Keratinocyte (primary cell): ENCODE measurements at regions not wholly inside any gene's neighbourhood (a gene's known extent, or its start where the extent isn't known, plus 50 kb on each side); places are given as distances from the start of the nearest gene placed in this dataset.

Experiments
- DNase-seq: peaks from one replicate; pipeline ENCODE4 v3.0.0-alpha.2; 2011; ENCODE audit warnings: low read depth, missing footprints, low spot score
- FAIRE-seq: peaks from 2 replicates; lab custom pipeline; 2011; peaks lifted over from hg19 to GRCh38; lab: Jason Lieb, UNC
- H2AFZ ChIP-seq: 2 replicates; pipeline ENCODE4 v1.6.0; 2012; ENCODE audit warnings: low read length, control low read depth, inconsistent platforms; ENCODE audit not compliant: control insufficient read depth
- H3K27ac ChIP-seq: 2 replicates; pipeline ENCODE4 v1.5.1; 2011; ENCODE audit warnings: low read length; ENCODE audit not compliant: control insufficient read depth, insufficient read depth
- H3K27me3 ChIP-seq: 3 replicates; pipeline ENCODE4 v1.6.0; 2011; ENCODE audit warnings: low read length; ENCODE audit not compliant: control insufficient read depth, insufficient read depth; ENCODE audit errors: extremely low read depth
- H3K36me3 ChIP-seq, 2 experiments: 2 replicates in 1 of 2; 3 replicates in 1 of 2; pipeline ENCODE4 v1.5.1; 2011; ENCODE audit warnings: low read length in 2 of 2, mild to moderate bottlenecking in 1 of 2; ENCODE audit not compliant: control insufficient read depth in 2 of 2, insufficient read depth in 2 of 2; ENCODE audit errors: extremely low read depth in 1 of 2
- H3K4me1 ChIP-seq: 3 replicates; pipeline ENCODE4 v1.5.1; 2011; ENCODE audit warnings: low read length; ENCODE audit not compliant: control insufficient read depth, insufficient read depth; ENCODE audit errors: extremely low read depth
- H3K4me2 ChIP-seq: 3 replicates; pipeline ENCODE4 v1.6.0; 2011; ENCODE audit warnings: low read depth, low read length; ENCODE audit not compliant: control insufficient read depth, insufficient read depth; ENCODE audit errors: extremely low read depth
- H3K4me3 ChIP-seq, 3 experiments: fragments of 200-600 bp in 1 of 3; sonication (generic) in 1 of 3; 2 replicates in 2 of 3; 3 replicates in 1 of 3; pipeline ENCODE4 v1.5.1; 2011 to 2016; ENCODE audit warnings: low read length in 3 of 3, mild to moderate bottlenecking in 3 of 3, control low read depth in 2 of 3, inconsistent platforms in 1 of 3, low read depth in 1 of 3, mixed read lengths in 1 of 3, mixed run types in 1 of 3, moderate library complexity in 1 of 3; ENCODE audit not compliant: control insufficient read depth in 2 of 3, insufficient read depth in 2 of 3; ENCODE audit errors: extremely low read depth in 1 of 3
- H3K79me2 ChIP-seq: 2 replicates; pipeline ENCODE4 v1.6.0; 2012; ENCODE audit warnings: low read length; ENCODE audit not compliant: control insufficient read depth, insufficient read depth
- H3K9ac ChIP-seq: 3 replicates; pipeline ENCODE4 v1.6.0; 2011; ENCODE audit warnings: low read length; ENCODE audit not compliant: control insufficient read depth, insufficient read depth; ENCODE audit errors: extremely low read depth
- H3K9me1 ChIP-seq: 3 replicates; pipeline ENCODE4 v1.6.0; 2011; ENCODE audit warnings: low read length; ENCODE audit not compliant: control insufficient read depth, insufficient read depth; ENCODE audit errors: extremely low read depth
- H3K9me3 ChIP-seq: 2 replicates; pipeline ENCODE4 v1.5.1; 2012; ENCODE audit warnings: low read depth, low read length; ENCODE audit not compliant: control insufficient read depth
- H4K20me1 ChIP-seq: 3 replicates; pipeline ENCODE4 v1.6.0; 2011; ENCODE audit warnings: low read length; ENCODE audit not compliant: control insufficient read depth, insufficient read depth; ENCODE audit errors: extremely low read depth
- EZH2 ChIP-seq: IDR thresholded peaks from one replicate; pipeline ENCODE4 v1.6.1; 2012; ENCODE audit warnings: inconsistent platforms, mild to moderate bottlenecking, low read length, moderate library complexity
- dilution Hi-C: fragments of 300-500 bp; cut with MboI; formaldehyde crosslinking; loops from one replicate; pipeline ENCODE4 v1.7.0; 2020; ENCODE audit warnings: low sequenced_read_pairs; ENCODE audit not compliant: extremely low pct_ligation_motif_present
- TF ChIP-seq, protein P1 (sequence below), 3 experiments: IDR thresholded peaks in 1 of 3; conservative IDR thresholded peaks in 1 of 3; optimal IDR thresholded peaks in 1 of 3; 2 replicates in 2 of 3; 3 replicates in 1 of 3; pipeline versions ENCODE3 to v1.5.1; 2011; ENCODE audit warnings: low read length in 3 of 3, mild to moderate bottlenecking in 3 of 3, moderate library complexity in 2 of 3, control low read depth in 1 of 3, inconsistent platforms in 1 of 3; ENCODE audit not compliant: insufficient read depth in 2 of 3; ENCODE audit errors: extremely low read depth in 1 of 3

DNA sequence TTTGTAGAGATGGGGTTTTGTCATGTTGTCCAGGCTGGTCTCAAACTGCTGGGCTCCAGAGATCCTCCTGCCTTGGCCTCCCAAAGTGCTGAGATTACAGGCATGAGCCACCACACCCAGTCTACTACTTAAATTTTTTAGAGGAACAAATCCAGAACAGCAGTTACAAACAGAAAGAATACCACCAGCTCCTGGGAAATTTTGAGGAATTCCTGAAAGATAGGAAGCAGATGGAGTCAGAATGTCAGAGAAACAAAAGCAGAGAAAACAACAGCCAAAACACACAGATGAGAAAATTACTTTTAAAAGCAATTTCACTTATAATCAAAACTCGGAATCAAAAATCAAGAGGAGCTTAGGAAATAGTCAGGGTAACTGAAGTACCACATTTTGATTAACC is 543.3 kb upstream of the MARCKS start:
- Histone ChIP-seq H3K4me1 (peaks cover 9% of the 10 kb centered on the region), H3K9me1 (no peaks in the 10 kb centered on the region), H3K27me3 (no peaks in the 10 kb centered on the region), H3K4me3 (no peak overlapping the region), H3K9me3 (no peaks in the 10 kb centered on the region), H3K79me2 (no peaks in the 10 kb centered on the region), H3K36me3 (no peaks in the 10 kb centered on the region), H3K4me2 (no peak overlapping the region), H2AFZ (no peak overlapping the region), H3K27ac (no peak overlapping the region), H4K20me1 (no peaks in the 10 kb centered on the region), H3K9ac (no peak overlapping the region)
- dilution Hi-C loops, result no loop called here
- no peak for DNase-seq
- FAIRE-seq, result no peak
- TF ChIP-seq, protein P1, sequence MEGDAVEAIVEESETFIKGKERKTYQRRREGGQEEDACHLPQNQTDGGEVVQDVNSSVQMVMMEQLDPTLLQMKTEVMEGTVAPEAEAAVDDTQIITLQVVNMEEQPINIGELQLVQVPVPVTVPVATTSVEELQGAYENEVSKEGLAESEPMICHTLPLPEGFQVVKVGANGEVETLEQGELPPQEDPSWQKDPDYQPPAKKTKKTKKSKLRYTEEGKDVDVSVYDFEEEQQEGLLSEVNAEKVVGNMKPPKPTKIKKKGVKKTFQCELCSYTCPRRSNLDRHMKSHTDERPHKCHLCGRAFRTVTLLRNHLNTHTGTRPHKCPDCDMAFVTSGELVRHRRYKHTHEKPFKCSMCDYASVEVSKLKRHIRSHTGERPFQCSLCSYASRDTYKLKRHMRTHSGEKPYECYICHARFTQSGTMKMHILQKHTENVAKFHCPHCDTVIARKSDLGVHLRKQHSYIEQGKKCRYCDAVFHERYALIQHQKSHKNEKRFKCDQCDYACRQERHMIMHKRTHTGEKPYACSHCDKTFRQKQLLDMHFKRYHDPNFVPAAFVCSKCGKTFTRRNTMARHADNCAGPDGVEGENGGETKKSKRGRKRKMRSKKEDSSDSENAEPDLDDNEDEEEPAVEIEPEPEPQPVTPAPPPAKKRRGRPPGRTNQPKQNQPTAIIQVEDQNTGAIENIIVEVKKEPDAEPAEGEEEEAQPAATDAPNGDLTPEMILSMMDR (optimal IDR thresholded peaks at IDR 0.05 in 1 of 3, IDR thresholded peaks at IDR 0.05 in 1 of 3, conservative IDR thresholded peaks at IDR 0.05 in 1 of 3; ENCODE audit: extremely low read depth in 1 of 3, insufficient read depth in 2 of 3, low read length in 3 of 3), result no peak
- TF ChIP-seq EZH2, result no peak

DNA sequence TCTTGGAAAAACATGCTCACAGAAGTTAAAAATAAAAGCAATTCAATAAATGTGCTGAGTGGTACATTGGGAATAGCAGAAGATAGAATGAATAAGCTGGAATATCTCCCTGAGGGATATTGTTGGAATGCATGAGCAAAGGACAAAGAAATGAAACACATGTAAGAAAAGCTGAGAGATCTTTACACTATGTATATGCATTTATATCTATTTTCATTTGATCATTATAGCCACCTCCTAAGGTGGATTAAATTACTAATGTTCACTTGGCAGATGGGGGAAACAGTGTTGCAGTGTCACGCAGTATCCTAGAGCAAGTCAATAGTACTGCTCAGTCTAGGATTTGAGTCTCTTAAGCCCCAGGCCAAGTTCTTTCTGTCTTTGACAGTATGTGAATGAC is 542.0 kb upstream of the MARCKS start:
- no peak overlapping the region for H3K9ac ChIP-seq
- no peak overlapping the region for H3K4me2 ChIP-seq
- TF ChIP-seq EZH2, result no peak
- TF ChIP-seq, protein P1 (optimal IDR thresholded peaks at IDR 0.05 in 1 of 3, IDR thresholded peaks at IDR 0.05 in 1 of 3, conservative IDR thresholded peaks at IDR 0.05 in 1 of 3; ENCODE audit: extremely low read depth in 1 of 3, insufficient read depth in 2 of 3, low read length in 3 of 3), result no peak
- no peaks in the 10 kb centered on the region for H3K79me2 ChIP-seq
- H2AFZ ChIP-seq, result peak overlapping the region; percentile 81
- FAIRE-seq (no peak), DNase-seq (no peak)
- no peaks in the 10 kb centered on the region for H4K20me1 ChIP-seq
- dilution Hi-C loops, result no loop called here
- H3K36me3 ChIP-seq, result no peaks in the 10 kb centered on the region
- no peaks in the 10 kb centered on the region for H3K9me3 ChIP-seq
- peaks cover 9% of the 10 kb centered on the region for H3K4me1 ChIP-seq
- H3K9me1 ChIP-seq, result no peaks in the 10 kb centered on the region
- no peaks in the 10 kb centered on the region for H3K27me3 ChIP-seq
- no peak overlapping the region for H3K27ac ChIP-seq
- H3K4me3 ChIP-seq, result no peak overlapping the region
